Right ventricle myocardium inferior (tissue), 1 donor: ENCODE measurements at regions not wholly inside any gene's neighbourhood (a gene's known extent, or its start where the extent isn't known, plus 50 kb on each side); places are given as distances from the start of the nearest gene placed in this dataset.
A peak's percentile ranks its signal among the peaks of the same experiment; 100 is the strongest.

Experiments used
- ATAC-seq: fragments of 200-7000 bp; cut with Tn5 transposase; one replicate; pipeline ENCODE4 v1.9.1; 2020; ENCODE audit warnings: mild to moderate bottlenecking, moderate library complexity
- DNase-seq: peaks from one replicate; pipeline ENCODE4 v3.0.0; 2021; ENCODE audit errors: missing footprints
- intact Hi-C: fragments of 100-400 bp; cut with DNase I; formaldehyde crosslinking; loops from one replicate; pipeline ENCODE4 v1.11.0; 2022
- donor health status: DM: no; HTN: yes; CAD: no; lungs with severe emphysema.

DNA sequence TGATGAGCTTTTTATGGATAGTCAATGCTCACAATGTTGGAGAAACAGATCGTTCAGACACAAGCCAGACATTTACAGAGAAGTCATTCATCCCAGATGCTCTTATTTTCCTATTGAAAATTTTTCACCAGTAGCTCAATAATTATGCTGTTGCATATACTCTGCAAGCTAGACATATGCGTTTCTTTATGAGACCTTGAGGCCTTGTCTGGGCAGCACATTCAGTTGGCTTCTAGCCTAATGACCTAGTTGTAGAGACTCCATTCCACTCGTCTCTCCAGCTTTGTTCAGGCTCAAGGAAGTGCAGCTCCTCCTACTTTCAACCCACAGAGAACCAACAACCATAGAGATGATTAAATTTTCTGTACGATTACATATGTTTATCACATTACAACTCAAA is 237.7 kb downstream of the MZT1 start:
- ATAC-seq = no peak
- intact Hi-C loops = no loop called here
- no peak for DNase-seq

DNA sequence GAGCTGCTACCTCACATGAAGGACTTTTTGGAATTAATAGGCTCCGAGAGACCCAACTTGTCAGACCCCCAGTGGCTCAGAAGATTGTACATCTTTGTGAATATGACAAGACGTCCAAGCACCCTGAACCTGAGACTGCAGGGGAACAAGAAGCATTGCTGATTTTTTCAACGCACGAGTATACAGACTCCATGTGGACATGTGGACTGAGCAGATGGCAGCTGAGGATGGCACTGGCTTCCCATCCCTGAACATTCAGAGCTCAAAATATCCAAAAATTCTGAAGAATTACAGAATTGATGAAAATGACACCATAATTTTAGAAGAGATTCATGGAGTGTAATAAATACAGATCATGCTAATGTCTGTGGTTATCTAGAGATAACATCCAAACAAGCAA is 254.1 kb downstream of the MZT1 start:
- ATAC-seq (no peak), DNase-seq (no peak)
- intact Hi-C loops = no loop called here

- no peak for ATAC-seq
- intact Hi-C loops = no loop called here
- no peak for DNase-seq
Observed at GRCh38 chr13:72469906-72470305, 257.5 kb downstream of the MZT1 start.

DNA sequence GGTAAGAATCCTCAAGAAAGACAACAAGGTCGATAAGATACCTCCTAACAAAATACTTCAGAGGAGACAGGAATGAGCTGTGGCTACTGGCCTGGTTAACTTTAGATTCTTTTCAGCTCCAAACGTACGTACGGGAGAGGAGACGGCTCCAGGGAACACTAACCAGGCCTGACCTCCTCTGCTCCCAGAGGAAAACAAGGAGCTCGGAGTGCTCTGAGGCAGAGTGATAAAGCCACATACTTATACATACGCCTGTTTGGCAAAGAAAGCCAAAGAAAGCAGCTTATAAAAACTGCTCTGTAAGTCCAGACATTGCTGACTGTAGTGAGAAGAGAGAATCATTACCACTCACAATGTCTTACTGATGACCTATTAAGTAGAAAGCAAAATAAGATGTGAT is 263.9 kb downstream of the MZT1 start:
- DNase-seq = no peak
- intact Hi-C loops = no loop called here
- peak; percentile 56 for ATAC-seq

DNA sequence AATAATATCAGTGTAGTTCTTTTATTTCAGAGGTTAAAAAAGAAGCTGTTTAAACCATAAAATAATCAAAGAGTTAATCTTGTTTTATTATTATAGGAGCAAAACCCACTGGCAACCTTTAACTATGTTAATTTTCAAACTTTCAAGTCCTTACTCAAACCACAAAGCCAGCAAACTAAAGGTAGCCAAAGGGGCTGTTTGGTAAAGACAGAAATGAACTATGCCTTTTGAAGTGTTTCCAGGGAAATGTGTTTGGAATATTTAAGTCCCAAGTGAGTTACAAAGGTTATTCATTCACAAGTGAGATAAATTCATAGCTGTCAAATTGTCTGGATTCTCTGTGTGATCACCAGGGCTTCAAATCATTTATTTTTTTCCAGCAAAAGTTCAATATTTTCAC is 264.7 kb downstream of the MZT1 start:
- intact Hi-C loops = no loop called here
- ATAC-seq (no peak), DNase-seq (no peak)

DNA sequence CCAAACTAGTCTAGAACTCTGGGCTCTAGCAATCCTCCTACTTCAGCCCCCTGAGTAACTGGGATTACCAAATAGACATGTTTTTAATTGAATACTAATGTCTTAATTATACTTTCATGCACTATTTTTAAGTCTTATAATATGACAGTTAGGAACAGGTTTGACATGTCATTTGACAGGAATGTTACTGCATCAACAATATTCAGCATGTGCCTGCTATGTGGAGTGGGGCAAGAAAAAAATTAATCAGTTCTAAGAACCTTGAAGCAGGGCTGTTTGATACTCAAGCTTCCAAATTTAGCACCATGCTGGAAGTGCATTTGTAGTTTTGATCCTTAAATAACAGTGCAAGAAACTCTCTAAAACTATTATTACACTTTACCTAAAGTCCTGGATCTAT is 265.3 kb downstream of the MZT1 start:
- DNase-seq (no peak), ATAC-seq (no peak)
- intact Hi-C loops = no loop called here

DNA sequence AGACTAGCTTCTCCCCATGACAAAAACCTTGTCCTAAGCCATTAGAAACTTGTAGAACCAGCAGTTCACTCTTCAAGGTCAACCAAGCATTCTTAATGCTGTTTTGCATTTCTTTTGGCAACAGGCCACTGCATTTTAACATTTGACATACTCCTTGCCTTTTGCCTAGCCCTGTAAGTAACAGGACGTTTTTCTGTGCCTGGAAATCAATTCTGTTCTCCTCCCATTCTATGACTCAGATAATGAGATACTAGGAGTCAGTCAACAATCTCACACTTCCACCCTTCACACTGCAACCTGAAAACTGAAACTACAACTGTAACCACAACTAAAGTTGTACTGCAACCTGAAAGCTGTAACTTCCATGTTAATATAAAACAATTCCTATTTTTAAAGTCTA is 268.7 kb downstream of the MZT1 start:
- intact Hi-C loops = no loop called here
- ATAC-seq (no peak), DNase-seq (no peak)

DNA sequence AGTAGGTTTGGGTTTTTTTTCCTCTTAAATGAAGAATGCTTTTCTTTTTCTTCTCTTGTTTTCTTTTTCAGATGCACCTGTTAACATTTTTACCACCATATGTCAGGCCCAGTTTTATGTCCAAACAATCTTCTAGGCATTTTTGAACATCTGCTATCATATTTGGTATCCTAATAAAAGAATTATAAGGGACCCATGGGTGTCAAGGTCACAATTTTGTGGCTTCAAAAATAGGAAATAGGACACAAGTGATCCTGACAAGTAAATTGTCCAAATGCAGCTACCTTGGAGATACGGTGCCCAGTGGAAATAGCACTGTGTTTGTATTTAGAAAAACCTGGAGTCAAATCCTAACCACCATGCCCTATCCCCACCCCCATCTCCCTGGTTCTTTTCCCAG is 270.3 kb downstream of the MZT1 start:
- intact Hi-C loops = no loop called here
- ATAC-seq (no peak), DNase-seq (no peak)

DNA sequence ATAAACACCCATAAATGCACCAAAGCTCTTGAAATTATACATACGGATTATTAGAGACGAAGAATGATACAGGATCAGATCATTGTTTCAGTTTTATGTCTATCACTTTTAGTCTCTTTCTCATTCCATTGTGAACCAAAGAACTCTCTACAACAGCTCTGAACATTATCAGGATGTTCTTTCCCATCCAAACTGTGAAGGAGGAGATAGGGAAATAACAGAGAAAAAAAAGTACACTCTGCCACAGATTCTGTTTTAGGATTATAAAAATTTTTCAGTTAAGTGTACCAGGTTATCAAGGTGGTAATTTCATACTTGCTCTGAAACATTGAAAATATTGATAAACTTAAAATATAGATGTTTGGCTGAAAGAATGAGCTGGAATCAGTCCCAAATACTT is 270.9 kb downstream of the MZT1 start:
- no peak for ATAC-seq
- intact Hi-C loops = no loop called here

GRCh38 chr13:72453161-72453560 is 274.3 kb downstream of the MZT1 start:
- DNase-seq (no peak), ATAC-seq (no peak)
- intact Hi-C loops = no loop called here

More for the DNA sequence above, 270.9 kb downstream of the MZT1 start:
- DNase-seq = no peak

GRCh38 chr13:72448082-72448481 is 279.3 kb downstream of the MZT1 start:
- no peak for ATAC-seq
- no peak for DNase-seq
- intact Hi-C loops = no loop called here

DNA sequence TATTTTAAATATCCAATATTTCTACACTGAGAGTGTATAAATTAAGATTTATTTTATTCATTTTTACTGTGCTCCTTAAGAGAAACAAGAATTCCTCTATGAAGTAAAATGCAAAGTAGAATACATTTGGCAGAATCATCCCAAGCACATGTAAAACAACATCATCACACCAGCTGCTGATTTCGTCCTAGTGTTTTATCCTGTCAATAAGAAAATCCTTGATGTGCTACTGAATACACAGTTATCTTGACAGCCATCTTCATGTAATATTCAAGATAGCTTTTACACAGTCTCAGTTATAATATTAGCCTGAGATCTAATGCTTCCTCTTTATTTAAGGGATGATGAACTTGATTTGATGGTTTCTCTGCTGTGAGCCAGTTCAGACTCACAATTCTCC is 282.4 kb downstream of the MZT1 start:
- no peak for DNase-seq
- ATAC-seq = no peak
- intact Hi-C loops = no loop called here

- intact Hi-C loops = no loop called here
- no peak for ATAC-seq
- DNase-seq = no peak
Observed at GRCh38 chr13:72437458-72437857, 290.0 kb downstream of the MZT1 start.

DNA sequence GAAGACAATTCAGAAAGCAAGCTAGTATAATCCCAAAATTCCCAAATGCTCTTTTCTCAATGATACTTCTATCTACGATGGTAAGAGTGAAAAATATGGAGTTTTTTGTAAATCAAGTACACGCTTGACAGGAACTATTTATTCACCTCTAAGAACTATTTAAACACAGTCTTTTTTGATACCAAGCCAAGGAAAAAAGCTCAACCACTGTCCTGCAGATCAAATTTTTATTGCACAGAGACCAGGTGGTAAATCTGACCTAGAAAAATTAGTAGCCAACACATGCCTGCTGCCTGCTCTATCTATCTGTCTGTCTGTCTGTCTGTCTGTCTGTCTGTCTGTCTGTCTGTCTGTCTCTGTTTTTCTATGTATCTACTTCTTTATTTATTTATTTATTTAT is 292.2 kb downstream of the MZT1 start:
- ATAC-seq (no peak), DNase-seq (no peak)
- intact Hi-C loops = no loop called here

DNA sequence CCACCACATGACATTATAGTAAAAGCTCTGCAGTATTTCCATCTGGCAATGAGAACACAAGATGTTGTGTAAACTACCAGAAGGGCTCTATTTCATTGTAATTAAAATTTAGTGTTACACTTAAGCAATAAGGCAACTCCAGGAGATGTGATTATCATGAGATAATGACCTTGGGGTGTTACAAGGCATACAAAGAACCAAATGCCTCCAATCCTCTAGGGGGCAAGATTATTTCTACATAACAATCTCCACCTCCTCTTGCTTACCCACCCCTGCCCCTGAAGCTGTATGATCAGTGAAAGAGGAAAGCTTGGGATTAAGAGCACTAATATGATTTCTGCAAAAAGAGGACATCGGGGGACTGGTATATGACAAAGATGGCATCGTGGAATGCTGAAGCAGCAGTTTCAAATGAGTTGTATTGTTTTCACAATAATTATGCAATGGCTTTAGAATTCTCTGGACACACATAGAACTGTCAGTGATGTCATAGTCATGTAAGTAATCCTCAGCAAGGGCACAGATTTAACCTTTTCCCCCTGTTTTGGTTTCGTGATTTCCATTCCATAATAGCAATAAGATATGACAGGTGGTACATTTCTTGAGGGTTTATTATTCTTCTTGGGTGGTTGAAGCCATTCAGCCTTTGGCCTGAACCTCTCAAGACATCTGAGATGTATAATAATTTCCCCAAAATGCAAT is 295.3 kb downstream of the MZT1 start:
- intact Hi-C loops = no loop called here
- no peak for DNase-seq
- no peak for ATAC-seq

- no peak for ATAC-seq
- intact Hi-C loops = no loop called here
Observed at GRCh38 chr13:72430923-72431322, 296.5 kb downstream of the MZT1 start.

DNA sequence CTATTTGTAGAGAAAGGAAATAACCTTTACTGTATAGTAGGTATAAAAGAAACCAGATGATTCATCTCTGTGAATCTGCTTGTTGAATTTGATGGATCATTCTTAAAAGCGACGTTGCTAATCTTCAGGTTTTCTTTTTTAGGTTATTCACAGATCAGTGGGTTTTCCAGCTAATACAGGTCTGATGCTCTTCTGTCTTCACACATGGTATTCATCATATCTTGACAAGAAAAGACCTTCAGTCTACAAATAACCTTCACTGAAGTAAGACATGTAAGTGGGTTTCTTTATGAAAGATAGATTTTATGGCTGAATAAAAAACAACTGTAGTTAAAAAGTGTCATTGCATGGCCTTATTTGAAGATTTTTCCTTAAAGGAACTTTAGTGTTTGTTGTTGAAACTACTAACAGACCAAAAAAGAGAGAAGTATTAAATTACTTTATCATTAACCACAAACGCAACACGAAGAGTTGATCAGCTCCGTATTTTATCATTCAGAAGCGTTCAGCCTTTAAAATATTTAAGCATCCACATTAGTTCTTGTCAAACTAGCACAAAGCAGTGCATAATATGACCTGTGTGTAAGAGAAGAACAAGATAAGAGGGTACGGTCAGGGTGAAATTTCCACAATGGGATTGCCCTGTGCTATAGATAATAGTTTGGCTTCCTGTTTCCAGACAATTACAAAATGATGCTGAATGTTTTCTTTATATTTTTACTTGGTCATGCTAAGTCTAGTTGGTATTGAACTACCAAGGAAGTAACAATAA is 299.5 kb downstream of the MZT1 start:
- no peak for ATAC-seq
- intact Hi-C loops = no loop called here
- DNase-seq = no peak

More at GRCh38 chr13:72430923-72431322, 296.5 kb downstream of the MZT1 start:
- no peak for DNase-seq

- intact Hi-C loops = no loop called here
- no peak for DNase-seq
- ATAC-seq = no peak
Observed at GRCh38 chr13:72424059-72424458, 303.4 kb downstream of the MZT1 start.

GRCh38 chr13:72415817-72416216 is 311.6 kb downstream of the MZT1 start:
- DNase-seq = no peak
- intact Hi-C loops = no loop called here
- ATAC-seq = no peak

DNA sequence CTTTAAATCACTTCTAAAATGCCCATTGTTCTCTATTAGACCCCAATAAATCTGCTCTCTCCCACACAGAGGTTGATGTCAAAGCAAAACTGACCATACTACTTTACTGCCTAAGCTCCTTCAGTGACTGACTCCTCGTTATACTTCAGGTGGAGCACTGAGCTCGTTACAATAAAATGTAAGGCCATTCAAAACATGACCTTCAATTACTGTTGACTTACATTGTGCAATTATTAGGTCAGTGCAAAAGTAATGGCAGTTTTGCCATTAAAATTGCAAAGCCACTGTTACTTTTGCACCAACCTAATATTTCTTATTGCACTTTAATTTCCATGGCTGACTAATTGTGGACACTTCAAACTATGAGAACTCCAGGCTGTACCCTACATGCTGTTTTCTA is 314.9 kb downstream of the MZT1 start:
- ATAC-seq (no peak), DNase-seq (no peak)
- intact Hi-C loops = no loop called here

GRCh38 chr13:72405441-72405840 is 322.0 kb downstream of the MZT1 start:
- no peak for ATAC-seq
- intact Hi-C loops = no loop called here
- no peak for DNase-seq
